PFSK-1 (cell line): ENCODE measurements at regions not wholly inside any gene's neighbourhood (a gene's known extent, or its start where the extent isn't known, plus 50 kb on each side); places are given as distances from the start of the nearest gene placed in this dataset.

Experiments used
- FOXP2 ChIP-seq: optimal IDR thresholded peaks from 2 replicates; pipeline ENCODE3; 2011; ENCODE audit warnings: borderline replicate concordance, control low read depth, inconsistent platforms; ENCODE audit not compliant: insufficient read depth; ENCODE audit errors: extremely low read length, extremely low read depth
- POLR2AphosphoS5 ChIP-seq: IDR thresholded peaks from 2 replicates; pipeline ENCODE4 v1.6.1; 2012; ENCODE audit warnings: low read depth, mild to moderate bottlenecking, control low read depth, low read length, moderate library complexity
- REST ChIP-seq, 2 experiments: IDR thresholded peaks; 2 replicates each; pipeline versions ENCODE4 v1.6.1 to v1.8.0; 2011 to 2012; ENCODE audit warnings: low read depth in 2 of 2, low read length in 2 of 2, control low read depth in 1 of 2, inconsistent platforms in 1 of 2, mild to moderate bottlenecking in 1 of 2, moderate library complexity in 1 of 2; ENCODE audit not compliant: insufficient read depth in 1 of 2
- SIN3A ChIP-seq: IDR thresholded peaks from 2 replicates; pipeline ENCODE4 v1.6.1; 2012; ENCODE audit warnings: mild to moderate bottlenecking, low read length, moderate library complexity, borderline replicate concordance; ENCODE audit not compliant: insufficient read depth
- TAF1 ChIP-seq: IDR thresholded peaks from 2 replicates; pipeline ENCODE4 v1.6.1; 2012; ENCODE audit warnings: low read length, control low read depth, borderline replicate concordance; ENCODE audit not compliant: insufficient read depth

- TF ChIP-seq SIN3A = no peak
- no peak for TF ChIP-seq TAF1
- no peak for TF ChIP-seq POLR2AphosphoS5
- no peak for TF ChIP-seq REST (IDR thresholded peaks at IDR 0.05; ENCODE audit: insufficient read depth in 1 of 2, low read depth in 2 of 2, low read length in 2 of 2)
- no peak for TF ChIP-seq FOXP2
Measured at GRCh38 chr3:34175636-34176176, 377.3 kb downstream of the PDCD6IP start.
